A549 (cell line): ENCODE measurements at regions not wholly inside any gene's neighbourhood (a gene's known extent, or its start where the extent isn't known, plus 50 kb on each side); places are given as distances from the start of the nearest gene placed in this dataset.

ENCODE experiments used
- CHD2 ChIP-seq: fragments of 150-350 bp; IDR thresholded peaks from 2 replicates; pipeline ENCODE4 v1.6.1; 2014; ENCODE audit warnings: low read length; ENCODE audit not compliant: partially characterized antibody
- ELK1 ChIP-seq: fragments of 150-350 bp; IDR thresholded peaks from 2 replicates; pipeline ENCODE4 v1.6.1; 2014; ENCODE audit warnings: low read depth, mild to moderate bottlenecking, low read length
- JUN ChIP-seq, 2 experiments: fragments of >200 bp; sonication (Bioruptor Twin); formaldehyde crosslinking; IDR thresholded peaks; 2 replicates in 1 of 2; 3 replicates in 1 of 2; pipeline ENCODE4 v1.6.1; 2016 to 2017
- MAFK ChIP-seq: fragments of 450-650 bp; IDR thresholded peaks from 2 replicates; pipeline ENCODE4 v1.6.1; 2014; ENCODE audit not compliant: partially characterized antibody
- POLR2AphosphoS2 ChIP-seq: conservative IDR thresholded peaks from 2 replicates; pipeline ENCODE4 v1.6.1; 2012; ENCODE audit warnings: low read length, improper control_type of control experiment, inconsistent platforms
- RNF2 ChIP-seq: fragments of 200-600 bp; sonication (generic); IDR thresholded peaks from 2 replicates; pipeline ENCODE4 v1.6.1; 2016; ENCODE audit warnings: low read depth, mild to moderate bottlenecking, antibody characterized with exemption, moderate library complexity, borderline replicate concordance
- TF ChIP-seq, protein P1 (sequence below): fragments of >200 bp; sonication (Bioruptor Twin); formaldehyde crosslinking; IDR thresholded peaks from 3 replicates; pipeline ENCODE4 v1.5.1; 2016
- TF ChIP-seq, protein P2 (sequence below): fragments of 250-450 bp; sonication (Bioruptor Pico); IDR thresholded peaks from 2 replicates; pipeline ENCODE4 v1.5.0; 2021; ENCODE audit warnings: mild to moderate bottlenecking, moderate library complexity, borderline replicate concordance

- no peak for TF ChIP-seq POLR2AphosphoS2
- TF ChIP-seq ELK1: no peak
- TF ChIP-seq JUN (IDR thresholded peaks at IDR 0.05): no peak
- TF ChIP-seq MAFK: no peak
- TF ChIP-seq CHD2: no peak
- TF ChIP-seq, protein P1, sequence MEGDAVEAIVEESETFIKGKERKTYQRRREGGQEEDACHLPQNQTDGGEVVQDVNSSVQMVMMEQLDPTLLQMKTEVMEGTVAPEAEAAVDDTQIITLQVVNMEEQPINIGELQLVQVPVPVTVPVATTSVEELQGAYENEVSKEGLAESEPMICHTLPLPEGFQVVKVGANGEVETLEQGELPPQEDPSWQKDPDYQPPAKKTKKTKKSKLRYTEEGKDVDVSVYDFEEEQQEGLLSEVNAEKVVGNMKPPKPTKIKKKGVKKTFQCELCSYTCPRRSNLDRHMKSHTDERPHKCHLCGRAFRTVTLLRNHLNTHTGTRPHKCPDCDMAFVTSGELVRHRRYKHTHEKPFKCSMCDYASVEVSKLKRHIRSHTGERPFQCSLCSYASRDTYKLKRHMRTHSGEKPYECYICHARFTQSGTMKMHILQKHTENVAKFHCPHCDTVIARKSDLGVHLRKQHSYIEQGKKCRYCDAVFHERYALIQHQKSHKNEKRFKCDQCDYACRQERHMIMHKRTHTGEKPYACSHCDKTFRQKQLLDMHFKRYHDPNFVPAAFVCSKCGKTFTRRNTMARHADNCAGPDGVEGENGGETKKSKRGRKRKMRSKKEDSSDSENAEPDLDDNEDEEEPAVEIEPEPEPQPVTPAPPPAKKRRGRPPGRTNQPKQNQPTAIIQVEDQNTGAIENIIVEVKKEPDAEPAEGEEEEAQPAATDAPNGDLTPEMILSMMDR: no peak
- TF ChIP-seq RNF2: no peak
- TF ChIP-seq, protein P2, sequence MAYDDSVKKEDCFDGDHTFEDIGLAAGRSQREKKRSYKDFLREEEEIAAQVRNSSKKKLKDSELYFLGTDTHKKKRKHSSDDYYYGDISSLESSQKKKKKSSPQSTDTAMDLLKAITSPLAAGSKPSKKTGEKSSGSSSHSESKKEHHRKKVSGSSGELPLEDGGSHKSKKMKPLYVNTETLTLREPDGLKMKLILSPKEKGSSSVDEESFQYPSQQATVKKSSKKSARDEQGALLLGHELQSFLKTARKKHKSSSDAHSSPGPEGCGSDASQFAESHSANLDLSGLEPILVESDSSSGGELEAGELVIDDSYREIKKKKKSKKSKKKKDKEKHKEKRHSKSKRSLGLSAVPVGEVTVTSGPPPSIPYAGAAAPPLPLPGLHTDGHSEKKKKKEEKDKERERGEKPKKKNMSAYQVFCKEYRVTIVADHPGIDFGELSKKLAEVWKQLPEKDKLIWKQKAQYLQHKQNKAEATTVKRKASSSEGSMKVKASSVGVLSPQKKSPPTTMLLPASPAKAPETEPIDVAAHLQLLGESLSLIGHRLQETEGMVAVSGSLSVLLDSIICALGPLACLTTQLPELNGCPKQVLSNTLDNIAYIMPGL (CRISPR knock-in tag): no peak
Measured at GRCh38 chr13:61036715-61037114, 378.9 kb downstream of the PCDH20 start.
